NCI-H187 (cell line): ENCODE measurements at regions not wholly inside any gene's neighbourhood (a gene's known extent, or its start where the extent isn't known, plus 50 kb on each side); places are given as distances from the start of the nearest gene placed in this dataset.
"Not testable (repeated sequence)": the region's sequence is repeated elsewhere in the genome, so short reads cannot be mapped to it uniquely, and the experiment has no call there.

Experiments
- DNase-seq, 2 experiments: peaks; one replicate each; lab custom pipeline; 2025; lab: John Stamatoyannopoulos, UW

DNA sequence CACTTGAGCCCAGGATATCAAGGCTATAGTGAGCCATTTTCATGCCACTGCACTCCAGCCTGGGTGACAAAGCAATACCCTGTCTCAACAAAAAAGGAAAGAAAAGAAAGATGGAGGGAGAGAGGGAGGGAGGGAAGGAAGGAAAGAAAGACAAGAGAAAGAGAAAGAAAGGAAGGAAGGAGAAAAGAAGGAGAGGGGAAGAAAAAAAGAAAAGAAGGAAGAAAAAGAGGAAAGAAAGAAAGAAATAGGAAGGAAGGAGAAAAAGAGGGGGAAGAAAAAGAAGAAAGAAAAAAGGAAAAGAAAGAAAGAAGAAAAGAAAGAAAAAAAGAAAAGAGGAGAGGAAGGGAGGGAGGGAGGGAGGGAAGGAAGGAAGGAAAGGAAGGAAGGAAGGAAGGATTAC lies 321.5 kb upstream of the CNTNAP2 start:
- DNase-seq: no peak

- DNase-seq: no peak
Measured at GRCh38 chr7:145784809-145785780, 331.5 kb upstream of the CNTNAP2 start.

DNA sequence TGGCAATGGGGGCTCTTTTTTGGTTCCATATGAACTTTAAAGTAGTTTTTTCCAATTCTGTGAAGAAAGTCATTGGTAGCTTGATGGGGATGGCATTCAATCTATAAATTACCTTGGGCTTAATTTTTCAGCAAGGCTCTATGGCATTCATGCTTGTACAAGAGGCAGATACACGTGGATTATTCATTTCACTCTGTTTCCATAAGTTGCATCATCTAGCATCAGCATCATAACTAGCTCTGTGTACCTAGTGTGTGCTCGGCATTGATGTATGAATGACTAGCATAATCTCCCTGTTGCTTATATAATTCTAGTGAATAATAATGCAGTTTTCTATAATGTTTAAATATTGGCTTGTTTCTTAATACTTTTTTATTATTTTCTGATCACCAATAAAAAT lies 335.2 kb upstream of the CNTNAP2 start:
- DNase-seq: not testable (repeated sequence)

GRCh38 chr7:145779140-145779539 lies 337.5 kb upstream of the CNTNAP2 start:
- DNase-seq: no peak

GRCh38 chr7:145774777-145775176 lies 341.8 kb upstream of the CNTNAP2 start:
- DNase-seq: no peak

DNA sequence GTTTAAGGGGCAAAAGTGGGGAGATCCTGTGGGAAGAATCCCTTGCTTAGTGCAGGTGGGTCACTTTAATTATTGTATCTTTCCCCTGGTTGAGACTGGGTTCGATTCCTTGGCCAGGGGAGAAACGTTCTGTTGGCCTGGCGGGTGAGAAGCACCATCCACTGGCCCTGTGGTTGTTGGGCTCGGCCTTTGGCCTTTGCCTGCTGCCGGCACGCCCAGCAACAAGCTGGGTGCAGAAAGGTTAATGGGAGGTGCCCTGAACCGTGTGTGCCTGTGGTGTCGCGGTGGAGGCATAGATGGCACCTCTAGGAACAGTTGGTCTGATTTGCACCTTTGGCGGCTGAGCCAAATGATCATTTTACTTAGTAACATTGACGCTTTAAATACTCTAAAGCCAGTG lies 363.6 kb upstream of the CNTNAP2 start:
- no peak for DNase-seq

DNA sequence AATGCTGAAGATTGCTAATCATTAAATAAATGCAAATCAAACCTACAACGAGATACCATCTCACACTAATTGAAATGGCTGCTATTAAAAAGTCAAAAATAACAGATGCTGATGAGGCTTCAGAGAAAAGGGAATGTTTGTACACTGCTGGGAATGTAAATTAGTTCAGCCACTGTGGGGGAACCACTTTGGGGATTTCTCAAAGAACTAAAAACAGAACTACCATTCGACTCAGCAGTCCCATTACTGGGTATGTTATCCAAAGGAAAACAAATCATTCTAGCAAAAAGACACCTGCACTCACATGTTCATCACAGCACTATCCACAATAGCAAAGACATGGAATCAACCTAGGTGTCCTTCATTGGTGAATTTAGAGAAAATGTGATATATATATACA lies 379.0 kb upstream of the CNTNAP2 start:
- no peak for DNase-seq

DNA sequence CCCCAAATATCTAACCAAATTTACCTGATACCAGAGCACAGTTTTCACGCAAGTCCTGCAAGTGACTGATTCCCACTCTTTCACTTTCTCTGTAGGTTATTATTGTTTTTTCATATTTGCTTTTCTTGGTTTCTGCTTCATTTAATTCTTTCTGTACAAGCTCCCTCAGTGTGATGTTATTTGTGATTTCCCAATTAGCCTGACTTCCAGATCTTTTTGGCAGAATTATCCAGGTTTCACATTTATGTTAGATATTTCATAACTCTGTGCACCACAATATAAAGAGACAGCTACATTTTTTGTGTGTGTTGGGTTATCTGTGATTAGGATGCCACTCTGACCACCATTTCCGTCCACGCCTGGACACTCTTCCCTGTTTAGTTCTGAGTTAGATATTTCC lies 381.5 kb upstream of the CNTNAP2 start:
- DNase-seq: no peak

DNA sequence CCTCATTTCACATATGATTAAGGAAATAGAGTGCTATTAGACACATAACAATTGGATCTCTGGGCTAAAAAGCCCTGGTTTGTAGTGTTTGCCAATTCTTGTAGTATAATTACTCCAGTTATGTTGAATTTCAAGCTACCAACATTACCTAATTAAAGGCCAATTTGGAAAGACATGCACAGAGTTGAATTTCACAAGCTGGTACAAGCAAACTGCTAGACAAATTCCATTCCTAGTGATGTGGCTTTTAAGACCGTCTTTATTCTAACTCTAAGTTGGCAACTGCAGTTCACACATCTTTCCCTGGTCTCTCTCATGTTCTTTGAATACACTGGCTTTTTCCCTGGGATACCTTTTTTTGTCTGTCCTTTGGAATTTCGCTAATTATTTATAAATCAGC lies 384.1 kb upstream of the CNTNAP2 start:
- no peak for DNase-seq

DNA sequence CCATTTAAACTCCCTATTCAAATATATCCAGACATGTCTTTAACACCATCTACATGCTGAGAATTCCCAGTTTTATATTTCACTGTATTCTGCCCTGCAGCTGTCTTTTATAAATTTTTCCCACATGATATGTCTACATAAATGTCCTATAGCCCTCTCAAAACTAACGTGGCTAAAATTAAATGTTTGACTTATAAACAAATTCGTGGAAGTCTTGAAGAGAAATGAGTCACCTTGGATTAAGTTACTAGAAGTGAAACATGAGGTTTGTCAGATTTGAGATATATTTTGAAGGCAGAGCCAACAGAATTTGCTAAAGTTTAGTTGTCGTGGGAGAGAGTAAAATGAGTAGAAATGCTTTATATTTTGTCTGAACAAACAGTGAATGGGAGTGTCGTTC lies 386.9 kb upstream of the CNTNAP2 start:
- DNase-seq: no peak

DNA sequence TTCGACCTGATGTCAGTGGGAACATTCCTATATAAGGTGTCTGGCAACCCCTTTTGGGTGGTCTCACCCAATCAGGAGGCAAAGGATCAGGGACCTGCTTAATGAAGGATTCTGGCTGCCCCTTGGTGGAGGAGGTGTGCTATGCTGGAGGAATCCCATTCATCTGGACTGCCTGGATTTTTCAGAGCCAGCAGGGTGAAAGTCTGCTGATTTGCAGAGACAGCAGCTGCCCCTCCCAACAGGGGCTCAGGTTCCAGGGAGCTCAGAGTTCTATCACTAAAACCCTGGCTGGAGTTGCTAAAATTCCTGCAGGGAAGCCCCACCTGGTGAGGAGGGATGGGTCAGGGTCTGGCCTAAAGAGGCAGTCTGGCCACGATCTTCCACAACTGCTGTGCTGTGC lies 398.5 kb upstream of the CNTNAP2 start:
- DNase-seq: no peak

DNA sequence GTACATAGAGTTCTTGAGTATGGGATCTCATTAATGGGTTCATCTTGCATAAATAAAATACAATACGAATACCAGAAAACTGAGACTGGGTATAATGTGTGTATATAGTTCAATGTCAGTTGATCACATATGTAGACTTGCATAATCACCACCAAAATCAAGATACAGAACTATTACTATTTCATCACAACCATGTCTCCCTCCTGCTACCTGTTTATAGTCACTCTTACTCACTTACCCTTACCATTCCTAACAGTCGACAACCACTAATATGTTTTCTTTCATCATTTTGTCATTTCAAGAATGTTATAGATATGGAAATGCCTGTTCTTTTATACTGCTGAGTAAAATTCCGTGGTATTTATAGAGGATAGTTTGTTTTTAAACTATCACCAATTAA lies 416.1 kb upstream of the CNTNAP2 start:
- DNase-seq: no peak

- no peak for DNase-seq
Measured at GRCh38 chr7:145698526-145699262, 417.9 kb upstream of the CNTNAP2 start.

GRCh38 chr7:145697412-145698107 lies 419.0 kb upstream of the CNTNAP2 start:
- not testable (repeated sequence) for DNase-seq

DNA sequence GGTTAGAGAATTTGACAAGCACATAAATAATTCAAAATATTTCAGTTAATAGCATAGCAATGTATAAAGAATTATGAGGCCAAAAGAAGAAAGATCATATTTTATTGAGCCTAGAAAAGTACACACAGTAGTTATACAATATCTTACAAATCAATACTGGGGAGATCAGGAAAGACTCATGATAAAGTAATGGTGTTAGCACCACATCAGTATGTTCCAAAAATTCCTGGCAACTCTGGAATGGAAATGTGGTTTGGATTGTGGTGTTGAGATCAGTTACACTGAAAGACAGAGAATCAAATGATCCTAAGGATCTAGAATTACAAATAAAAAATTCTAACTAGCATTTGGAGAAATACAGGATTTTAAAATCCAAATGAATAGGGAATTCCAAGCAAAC lies 420.5 kb upstream of the CNTNAP2 start:
- no peak for DNase-seq

DNA sequence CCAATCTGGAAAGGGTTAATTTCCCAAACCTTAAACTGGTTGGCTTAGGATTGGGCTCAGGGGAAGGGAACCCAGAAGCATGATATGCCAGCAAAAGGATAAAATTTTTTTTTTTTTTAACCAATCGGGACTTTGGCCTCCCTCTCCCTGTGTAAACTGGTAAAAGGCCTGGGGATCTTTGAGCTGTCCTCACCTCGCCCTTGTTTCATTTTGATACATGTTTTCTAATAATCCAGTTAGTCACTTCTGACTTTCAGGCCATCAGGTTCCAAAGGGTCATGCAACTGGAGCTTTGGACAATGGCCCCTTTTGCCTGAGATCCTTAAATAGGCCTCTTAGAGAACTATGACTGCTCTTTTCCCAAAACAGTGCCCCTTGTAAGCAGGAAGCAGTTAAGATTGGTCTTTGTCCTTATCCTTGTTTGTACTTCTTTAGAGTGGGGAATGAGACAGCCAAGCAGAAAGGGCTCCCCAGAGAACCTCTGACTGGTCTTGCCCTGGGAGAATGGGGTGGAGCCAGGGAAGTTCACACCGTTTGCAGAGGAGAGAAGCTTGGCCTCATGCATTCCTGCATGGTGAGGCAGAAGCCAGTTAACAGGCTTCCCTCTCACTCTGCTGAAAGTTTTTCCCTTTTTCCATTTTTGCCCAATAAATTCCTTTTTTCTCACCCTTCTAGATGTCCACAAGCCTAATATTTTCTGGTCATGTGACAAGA lies 424.2 kb upstream of the CNTNAP2 start:
- DNase-seq: no peak

GRCh38 chr7:145691377-145691914 lies 425.2 kb upstream of the CNTNAP2 start:
- DNase-seq: no peak

DNA sequence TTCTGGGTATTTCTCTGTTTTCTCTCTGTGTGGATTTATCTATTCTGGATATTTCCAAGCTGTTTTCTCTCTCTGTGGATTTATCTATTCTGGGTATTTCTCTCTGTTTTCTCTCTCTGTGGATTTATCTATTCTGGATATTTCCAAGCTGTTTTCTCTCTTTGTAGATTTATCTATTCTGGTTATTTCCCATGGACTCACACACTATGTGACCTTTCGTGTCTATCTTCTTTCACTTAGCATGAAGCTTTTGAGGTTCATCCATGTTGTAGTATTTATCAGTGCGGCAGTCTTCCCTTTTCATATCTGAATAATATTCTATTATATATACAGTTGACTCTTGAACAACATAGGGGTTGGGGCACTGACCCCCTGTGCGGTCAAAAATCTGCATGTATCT lies 435.0 kb upstream of the CNTNAP2 start:
- no peak for DNase-seq

GRCh38 chr7:145681159-145681558 lies 435.4 kb upstream of the CNTNAP2 start:
- no peak for DNase-seq

DNA sequence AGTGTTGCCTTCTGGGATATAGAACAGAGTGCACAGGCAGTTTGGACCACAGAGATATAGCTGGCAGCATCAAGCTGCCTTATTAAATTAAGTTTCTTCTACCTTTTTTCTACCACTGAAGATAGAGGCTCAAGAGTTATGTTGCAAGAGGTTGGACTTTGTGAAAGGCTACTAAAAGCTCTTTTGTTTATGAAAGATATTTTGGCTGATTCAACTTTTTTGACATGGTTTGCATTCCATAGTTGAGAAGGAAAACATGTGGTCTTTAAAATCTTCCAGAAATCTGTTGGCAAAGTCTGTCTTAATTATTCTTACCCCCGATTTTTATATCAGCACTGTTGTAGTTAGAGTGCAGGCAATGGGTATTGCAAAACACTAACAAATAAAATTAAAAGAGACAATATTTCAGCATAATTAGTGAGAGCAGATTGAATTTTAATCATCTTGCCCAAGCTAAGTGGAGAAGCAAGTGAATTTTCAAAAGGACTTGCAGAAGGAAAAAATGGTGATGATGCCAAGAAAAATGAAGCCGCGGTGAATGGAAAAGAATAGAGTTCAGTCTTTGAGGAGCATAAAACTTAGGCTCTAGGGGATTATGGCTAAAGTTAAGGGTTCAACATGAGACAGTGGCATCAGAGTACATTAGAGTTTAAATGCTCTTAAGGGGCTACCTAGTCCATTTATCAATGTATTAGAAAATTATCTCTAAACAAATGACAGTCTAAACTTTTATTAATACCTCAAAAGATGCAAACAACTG lies 450.9 kb upstream of the CNTNAP2 start:
- DNase-seq: no peak

DNA sequence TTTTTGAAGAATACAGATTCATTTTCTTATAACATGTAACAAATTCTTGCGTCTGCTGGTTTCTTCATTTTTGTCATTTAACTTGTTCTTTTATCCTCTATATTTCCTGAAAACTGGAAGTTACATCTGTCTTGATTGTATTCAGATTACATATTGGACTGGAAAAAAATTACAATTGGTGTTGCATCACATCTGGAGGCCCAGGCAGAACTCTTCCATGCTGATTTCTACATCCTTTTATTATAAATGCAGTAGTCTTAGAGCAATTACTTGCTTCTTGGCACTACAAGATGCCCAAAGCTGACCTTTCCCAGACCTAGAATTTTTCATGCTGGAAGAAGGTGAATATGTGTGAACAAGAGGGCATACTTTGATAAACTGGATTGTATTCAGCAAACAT lies 460.9 kb upstream of the CNTNAP2 start:
- no peak for DNase-seq
